ENCODE measurements at regions not wholly inside any gene's neighbourhood (a gene's known extent, or its start where the extent isn't known, plus 50 kb on each side); places are given as distances from the start of the nearest gene placed in this dataset.

GRCh38 chr3:180855956-180856355, 56.5 kb upstream of the FXR1 start:
- intact Hi-C loops (cut with DNase I; ENCODE audit: low total_unique reads): no loop called here
- no peak for TF ChIP-seq CTCF (IDR thresholded peaks at IDR 0.05)
- H3K4me1 ChIP-seq: no peaks in the 10 kb centered on the region
- H3K36me3 ChIP-seq: no peaks in the 10 kb centered on the region
- H3K4me3 ChIP-seq: no peak overlapping the region
- H3K9me3 ChIP-seq: peaks cover 0 to 4% (median 0%) of the 10 kb centered on the region in 3 donors
- no peak overlapping the region for H3K27ac ChIP-seq
- DNase-seq: no peak
- no peaks in the 10 kb centered on the region for H3K27me3 ChIP-seq

- peaks cover 0 to 4% (median 0%) of the 10 kb centered on the region in 3 donors for H3K9me3 ChIP-seq
- TF ChIP-seq CTCF (IDR thresholded peaks at IDR 0.05): no peak
- H3K36me3 ChIP-seq: no peaks in the 10 kb centered on the region
- no peaks in the 10 kb centered on the region for H3K27me3 ChIP-seq
- intact Hi-C loops (cut with DNase I; ENCODE audit: low total_unique reads): no loop called here
- H3K4me3 ChIP-seq: no peak overlapping the region
- DNase-seq: no peak
- H3K4me1 ChIP-seq: no peaks in the 10 kb centered on the region
- no peak overlapping the region for H3K27ac ChIP-seq
These were observed 52.2 kb upstream of the FXR1 start for GRCh38 chr3:180860180-180860858.

All from tibial artery (tissue), 4 donors.